Neural crest cell (in vitro differentiated cells): ENCODE measurements at regions not wholly inside any gene's neighbourhood (a gene's known extent, or its start where the extent isn't known, plus 50 kb on each side); places are given as distances from the start of the nearest gene placed in this dataset.

ENCODE experiments used
- DNase-seq: peaks from one replicate; pipeline ENCODE4 v3.0.0; 2021; ENCODE audit warnings: low read depth, mixed read lengths, low spot score
- H3K27ac Mint-ChIP-seq: one replicate; pipeline ENCODE4 v1.8.0; 2021; ENCODE audit warnings: mild to moderate bottlenecking, mixed read lengths; ENCODE audit not compliant: unreplicated experiment
- H3K27me3 Mint-ChIP-seq: 2 replicates; pipeline ENCODE4 v1.8.0; 2021; ENCODE audit warnings: low read depth, mild to moderate bottlenecking, mixed read lengths
- H3K36me3 Mint-ChIP-seq: 2 replicates; pipeline ENCODE4 v1.8.0; 2021; ENCODE audit warnings: low read depth, mild to moderate bottlenecking, mixed read lengths
- H3K4me1 Mint-ChIP-seq: 2 replicates; pipeline ENCODE4 v1.8.0; 2021; ENCODE audit warnings: mixed read lengths
- H3K4me3 Mint-ChIP-seq: one replicate; pipeline ENCODE4 v1.8.0; 2021; ENCODE audit warnings: mild to moderate bottlenecking, mixed read lengths
- H3K9me3 Mint-ChIP-seq: 2 replicates; pipeline ENCODE4 v1.8.0; 2021; ENCODE audit warnings: mixed read lengths
- TF ChIP-seq, protein P1 (sequence below): fragments of 200-600 bp; sonication (generic); conservative IDR thresholded peaks from 2 replicates; pipeline ENCODE4 v1.5.0; 2021; ENCODE audit warnings: antibody characterized with exemption, mild to moderate bottlenecking

DNA sequence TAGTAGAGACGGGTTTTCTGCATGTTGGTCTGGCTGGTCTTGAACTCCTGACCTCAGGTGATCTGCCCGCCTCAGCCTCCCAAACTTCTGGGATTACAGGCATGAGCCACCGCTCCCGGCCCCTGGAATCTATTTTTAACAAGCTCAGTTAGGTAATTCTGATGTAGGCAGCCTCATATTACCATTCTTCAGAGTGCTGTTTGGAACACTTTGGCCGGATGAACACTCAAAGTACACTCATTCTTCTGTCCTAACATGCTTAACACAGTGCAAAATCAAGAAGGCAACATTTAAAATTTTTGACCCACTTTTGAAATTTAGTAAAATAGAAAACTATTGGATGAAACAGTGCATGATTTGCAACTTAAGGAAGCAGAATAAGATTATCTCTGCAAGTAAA is 586.7 kb upstream of the CHORDC1 start:
- Mint-ChIP-seq H3K4me3 (no peak overlapping the region), H3K36me3 (no peaks in the 10 kb centered on the region), H3K4me1 (no peaks in the 10 kb centered on the region), H3K27me3 (no peaks in the 10 kb centered on the region), H3K27ac (no peak overlapping the region), H3K9me3 (peaks cover 3% of the 10 kb centered on the region)
- no peak for DNase-seq
- TF ChIP-seq, protein P1, sequence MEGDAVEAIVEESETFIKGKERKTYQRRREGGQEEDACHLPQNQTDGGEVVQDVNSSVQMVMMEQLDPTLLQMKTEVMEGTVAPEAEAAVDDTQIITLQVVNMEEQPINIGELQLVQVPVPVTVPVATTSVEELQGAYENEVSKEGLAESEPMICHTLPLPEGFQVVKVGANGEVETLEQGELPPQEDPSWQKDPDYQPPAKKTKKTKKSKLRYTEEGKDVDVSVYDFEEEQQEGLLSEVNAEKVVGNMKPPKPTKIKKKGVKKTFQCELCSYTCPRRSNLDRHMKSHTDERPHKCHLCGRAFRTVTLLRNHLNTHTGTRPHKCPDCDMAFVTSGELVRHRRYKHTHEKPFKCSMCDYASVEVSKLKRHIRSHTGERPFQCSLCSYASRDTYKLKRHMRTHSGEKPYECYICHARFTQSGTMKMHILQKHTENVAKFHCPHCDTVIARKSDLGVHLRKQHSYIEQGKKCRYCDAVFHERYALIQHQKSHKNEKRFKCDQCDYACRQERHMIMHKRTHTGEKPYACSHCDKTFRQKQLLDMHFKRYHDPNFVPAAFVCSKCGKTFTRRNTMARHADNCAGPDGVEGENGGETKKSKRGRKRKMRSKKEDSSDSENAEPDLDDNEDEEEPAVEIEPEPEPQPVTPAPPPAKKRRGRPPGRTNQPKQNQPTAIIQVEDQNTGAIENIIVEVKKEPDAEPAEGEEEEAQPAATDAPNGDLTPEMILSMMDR = no peak

DNA sequence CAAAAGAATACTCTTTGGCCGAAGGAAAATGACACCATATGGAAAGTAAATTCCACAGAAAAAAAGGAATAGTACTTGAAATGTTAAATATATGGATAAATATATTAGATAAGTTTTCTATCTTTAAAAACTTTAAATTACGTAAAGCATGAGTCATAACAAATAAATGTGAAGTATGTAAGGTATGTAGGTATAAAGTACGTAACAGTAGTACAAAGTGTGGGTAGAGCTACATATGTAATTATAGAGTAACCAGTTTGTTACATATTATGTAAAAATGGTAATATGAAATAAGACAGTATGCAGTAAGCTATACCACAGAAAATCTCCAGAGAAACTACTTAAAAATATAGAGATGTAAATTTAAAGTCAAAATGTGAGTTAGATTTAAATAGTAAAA is 582.3 kb upstream of the CHORDC1 start:
- Mint-ChIP-seq H3K27me3 (no peaks in the 10 kb centered on the region), H3K27ac (no peak overlapping the region), H3K9me3 (no peaks in the 10 kb centered on the region), H3K4me1 (no peaks in the 10 kb centered on the region), H3K36me3 (no peaks in the 10 kb centered on the region), H3K4me3 (no peak overlapping the region)
- no peak for DNase-seq
- TF ChIP-seq, protein P1 = no peak

DNA sequence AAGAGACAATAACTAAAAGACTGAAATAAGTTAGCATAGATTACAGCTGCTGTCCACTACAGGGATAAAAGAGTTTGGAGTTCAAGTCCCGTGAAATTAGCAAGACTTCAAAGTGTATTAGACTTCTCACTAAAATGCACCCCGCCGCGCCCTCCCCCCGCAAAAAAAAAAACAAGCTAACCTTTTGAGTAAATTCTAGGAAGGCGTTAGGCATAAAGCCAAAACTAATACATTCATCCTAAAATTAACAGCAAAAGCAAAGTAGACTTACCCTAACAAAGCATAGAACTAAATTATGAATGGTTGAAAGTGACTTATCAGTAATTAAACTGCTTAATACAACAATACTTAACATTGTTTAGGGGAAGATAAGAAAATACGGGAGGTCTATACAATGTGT is 581.0 kb upstream of the CHORDC1 start:
- Mint-ChIP-seq H3K27ac (no peak overlapping the region), H3K4me1 (no peaks in the 10 kb centered on the region), H3K27me3 (no peaks in the 10 kb centered on the region), H3K36me3 (no peaks in the 10 kb centered on the region), H3K9me3 (no peaks in the 10 kb centered on the region), H3K4me3 (no peak overlapping the region)
- DNase-seq = no peak
- TF ChIP-seq, protein P1 = no peak

DNA sequence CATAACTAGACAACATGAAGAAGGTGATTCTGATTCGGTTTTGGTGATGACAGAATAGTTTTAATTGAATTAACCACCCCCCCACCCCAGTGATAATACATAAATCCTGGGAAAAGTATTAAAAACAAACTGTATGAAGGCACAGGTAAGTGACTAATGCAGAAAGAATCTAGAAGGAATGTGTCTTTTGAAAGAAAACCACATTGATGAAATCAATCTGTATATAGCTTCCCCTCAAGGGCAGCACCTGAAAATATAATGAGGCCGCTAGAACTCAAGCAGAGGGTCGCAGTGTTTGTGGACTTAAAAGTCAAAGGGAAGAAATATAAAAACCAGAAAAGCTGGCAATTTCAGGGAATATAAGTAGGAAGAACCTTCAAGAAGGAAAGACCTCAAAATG is 580.5 kb upstream of the CHORDC1 start:
- Mint-ChIP-seq H3K4me3 (no peak overlapping the region), H3K9me3 (no peaks in the 10 kb centered on the region), H3K27ac (no peak overlapping the region), H3K27me3 (no peaks in the 10 kb centered on the region), H3K36me3 (no peaks in the 10 kb centered on the region), H3K4me1 (no peaks in the 10 kb centered on the region)
- DNase-seq = no peak
- TF ChIP-seq, protein P1 = no peak

DNA sequence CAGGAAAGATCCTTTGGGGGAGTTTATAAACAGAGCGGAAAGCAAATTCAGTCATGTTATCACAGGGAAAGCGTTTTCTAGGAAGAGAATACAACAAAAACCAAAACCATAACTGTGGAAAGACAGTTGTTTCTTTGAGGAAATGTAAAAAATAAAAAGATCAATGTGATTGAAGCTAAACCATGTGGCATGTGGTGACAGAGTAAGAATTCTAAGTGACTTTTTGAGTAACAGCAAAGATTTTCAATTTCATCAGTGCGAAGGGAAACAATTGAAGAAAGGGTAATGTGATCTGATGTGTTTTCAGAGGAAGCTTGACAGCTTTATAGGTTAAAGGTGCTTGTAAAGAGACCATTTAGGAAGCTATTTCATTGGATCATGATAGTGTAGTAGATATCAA is 575.9 kb upstream of the CHORDC1 start:
- TF ChIP-seq, protein P1 = no peak
- Mint-ChIP-seq H3K36me3 (no peaks in the 10 kb centered on the region), H3K27me3 (no peaks in the 10 kb centered on the region), H3K4me1 (no peaks in the 10 kb centered on the region), H3K9me3 (no peaks in the 10 kb centered on the region), H3K4me3 (no peak overlapping the region), H3K27ac (no peak overlapping the region)
- DNase-seq = no peak

DNA sequence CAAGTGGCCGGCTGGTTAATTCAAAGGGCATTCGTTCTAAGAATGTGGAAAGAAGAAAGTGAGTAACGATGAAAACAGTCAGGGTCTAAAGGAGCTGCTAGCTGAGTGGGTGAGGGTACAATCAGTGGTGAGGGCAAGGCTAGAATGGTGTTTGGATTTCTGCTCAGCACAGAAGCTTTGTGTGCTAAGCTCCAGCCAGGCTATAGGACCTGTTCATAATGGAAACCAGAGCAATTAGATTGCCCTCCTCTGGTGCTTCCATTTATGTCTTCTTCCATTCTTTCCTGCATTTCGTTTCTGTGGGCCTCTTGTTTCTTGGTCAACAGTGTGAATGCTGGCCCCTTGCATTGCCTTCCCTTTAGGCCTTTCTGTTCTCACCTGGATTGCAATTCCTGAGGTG is 572.9 kb upstream of the CHORDC1 start:
- no peak overlapping the region for H3K27ac Mint-ChIP-seq
- H3K4me1 Mint-ChIP-seq = no peaks in the 10 kb centered on the region
- no peak overlapping the region for H3K4me3 Mint-ChIP-seq
- no peaks in the 10 kb centered on the region for H3K9me3 Mint-ChIP-seq
- TF ChIP-seq, protein P1 = no peak
- no peaks in the 10 kb centered on the region for H3K27me3 Mint-ChIP-seq
- no peak for DNase-seq
- no peaks in the 10 kb centered on the region for H3K36me3 Mint-ChIP-seq
